ENCODE measurements at regions not wholly inside any gene's neighbourhood (a gene's known extent, or its start where the extent isn't known, plus 50 kb on each side); places are given as distances from the start of the nearest gene placed in this dataset.

DNA sequence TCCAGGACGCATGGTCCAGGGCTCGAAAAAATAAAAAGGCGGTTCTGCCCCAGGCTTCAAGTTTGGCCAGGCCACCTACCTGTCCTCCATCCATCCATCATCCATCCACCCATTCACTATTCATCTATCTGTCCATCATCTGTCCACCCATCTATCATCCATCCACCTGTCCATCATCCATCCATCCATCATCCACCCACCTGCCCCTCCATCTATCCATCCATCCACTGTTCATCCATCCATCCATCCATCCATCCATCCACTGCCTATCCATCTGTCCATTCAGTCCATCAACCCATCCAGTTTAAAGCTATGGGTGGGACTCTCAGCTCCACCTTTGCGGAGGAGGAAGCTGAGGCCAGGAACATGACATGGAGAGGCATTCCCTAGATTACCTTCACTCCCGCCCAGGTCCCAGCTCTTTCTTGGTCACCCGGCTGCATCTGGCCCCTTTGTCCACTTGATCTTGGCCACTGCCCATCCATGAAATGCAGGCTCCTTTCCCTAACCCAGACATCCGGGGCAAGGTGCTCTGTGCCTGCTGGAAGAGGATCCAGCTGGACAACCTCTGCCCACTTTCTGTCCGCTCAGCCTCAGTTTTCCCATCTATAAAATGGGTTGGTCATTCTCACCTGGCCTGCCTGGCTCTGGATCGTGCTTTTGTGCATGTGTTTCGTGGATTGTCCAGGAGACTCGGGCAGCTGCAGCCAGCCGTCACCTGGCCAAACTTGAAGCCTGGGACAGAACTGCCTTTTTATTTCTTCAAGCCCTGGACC, 236.0 kb upstream of the CIBAR2 start:
- DNase-seq, result no peak

GRCh38 chr16:85348911-85349334, 236.7 kb upstream of the CIBAR2 start:
- DNase-seq, result no peak

GRCh38 chr16:85349365-85350145, 237.3 kb upstream of the CIBAR2 start:
- DNase-seq, result no peak

DNA sequence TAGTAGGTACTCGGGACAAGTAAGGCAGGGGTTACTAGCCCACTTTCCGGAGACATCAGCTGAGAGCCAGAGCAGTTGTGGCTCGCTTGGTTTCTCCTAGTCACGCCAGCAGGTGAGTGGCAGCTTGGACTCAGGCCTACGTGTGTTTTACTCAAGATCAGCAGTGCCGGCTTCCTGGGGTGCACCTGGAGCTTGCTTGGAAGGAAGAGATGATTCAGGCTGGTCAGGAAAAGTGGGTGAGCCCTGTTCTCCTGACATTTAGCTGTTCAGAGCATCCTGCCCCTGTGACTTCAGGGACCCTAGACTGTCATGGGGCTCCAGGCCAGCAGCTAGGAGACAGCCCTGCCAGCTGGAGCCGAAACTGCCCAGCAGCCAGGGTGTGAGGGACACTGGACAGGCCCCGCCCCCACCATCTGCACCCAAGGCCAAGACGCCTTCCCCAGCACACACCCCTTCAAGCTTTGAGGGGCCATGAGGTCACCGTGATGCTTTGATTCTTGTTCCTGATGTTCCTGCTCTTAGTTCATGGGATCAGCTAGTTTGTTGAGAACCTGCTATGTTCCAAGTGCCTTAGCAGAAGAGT, 238.0 kb upstream of the CIBAR2 start:
- no peak for DNase-seq

- no peak for DNase-seq
Observed at GRCh38 chr16:85350973-85351372, 238.7 kb upstream of the CIBAR2 start.

GRCh38 chr16:85353013-85353412, 240.7 kb upstream of the CIBAR2 start:
- no peak for DNase-seq

- no peak for DNase-seq
Observed at GRCh38 chr16:85353839-85354685, 241.8 kb upstream of the CIBAR2 start.

DNA sequence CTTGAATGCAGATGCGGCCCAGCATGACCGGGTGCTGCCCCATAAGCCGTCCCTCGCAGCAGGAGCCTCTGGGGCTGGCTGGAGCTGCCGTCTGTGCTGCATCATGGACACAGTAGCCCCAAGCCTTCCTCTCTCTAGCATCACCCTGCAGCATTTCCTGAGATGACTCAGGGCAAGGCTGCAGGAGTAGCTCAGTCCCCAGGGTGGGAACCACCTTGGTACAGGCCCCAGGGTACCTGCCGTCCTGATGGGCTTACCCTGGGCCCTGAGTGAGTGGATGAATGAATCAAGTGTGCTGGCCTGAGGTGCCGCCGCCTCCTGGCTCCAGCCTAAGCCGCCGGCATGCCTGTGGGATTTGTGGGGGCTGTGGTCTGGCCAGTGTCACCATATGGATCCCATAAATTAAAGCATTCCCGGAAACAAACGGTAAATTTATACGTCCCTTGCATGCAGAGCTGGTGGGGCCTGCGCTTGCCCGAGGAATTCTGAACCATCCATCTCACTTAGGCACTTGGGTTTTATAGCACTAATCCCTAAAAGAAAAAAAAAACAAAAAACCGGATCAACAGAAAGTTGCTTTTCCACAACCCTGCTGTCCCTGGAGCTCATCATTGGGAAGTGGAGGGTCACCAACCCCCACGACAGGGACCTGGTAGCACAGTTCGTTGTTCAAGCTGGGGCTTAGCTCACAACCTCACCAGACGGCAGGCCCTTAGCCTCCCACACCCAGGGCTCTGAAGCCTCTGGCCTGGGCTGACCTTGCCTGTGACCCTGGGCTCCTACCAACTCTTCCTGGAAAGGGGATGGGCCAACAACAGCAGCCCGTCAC, 242.6 kb upstream of the CIBAR2 start:
- DNase-seq, result no peak

- DNase-seq, result no peak
Observed at GRCh38 chr16:85355515-85355837, 243.2 kb upstream of the CIBAR2 start.

DNA sequence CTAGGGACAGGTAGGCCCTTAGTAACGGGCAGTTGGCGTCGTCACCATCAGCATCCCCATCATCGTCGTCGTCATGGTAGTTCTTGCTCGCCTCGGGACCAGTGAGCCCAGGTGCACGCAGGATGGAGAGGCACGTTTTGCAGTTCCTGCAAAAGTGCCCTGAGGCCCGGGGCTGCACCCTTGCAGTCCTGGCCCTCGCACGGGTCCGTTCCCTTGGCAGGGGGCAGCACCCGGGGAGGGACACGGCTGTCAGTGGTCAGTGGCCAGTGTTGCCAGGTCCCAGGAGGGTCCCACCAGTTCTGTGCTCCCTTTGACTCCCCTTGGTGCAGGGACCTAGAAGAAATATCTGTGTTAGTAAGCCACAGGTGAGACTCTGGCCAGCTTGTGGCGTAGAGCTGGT, 243.9 kb upstream of the CIBAR2 start:
- no peak for DNase-seq

GRCh38 chr16:85357323-85357722, 245.1 kb upstream of the CIBAR2 start:
- no peak for DNase-seq

- no peak for DNase-seq
Observed at GRCh38 chr16:85357924-85358505, 245.7 kb upstream of the CIBAR2 start.

- DNase-seq, result no peak
Observed at GRCh38 chr16:85358704-85359146, 246.5 kb upstream of the CIBAR2 start.

DNA sequence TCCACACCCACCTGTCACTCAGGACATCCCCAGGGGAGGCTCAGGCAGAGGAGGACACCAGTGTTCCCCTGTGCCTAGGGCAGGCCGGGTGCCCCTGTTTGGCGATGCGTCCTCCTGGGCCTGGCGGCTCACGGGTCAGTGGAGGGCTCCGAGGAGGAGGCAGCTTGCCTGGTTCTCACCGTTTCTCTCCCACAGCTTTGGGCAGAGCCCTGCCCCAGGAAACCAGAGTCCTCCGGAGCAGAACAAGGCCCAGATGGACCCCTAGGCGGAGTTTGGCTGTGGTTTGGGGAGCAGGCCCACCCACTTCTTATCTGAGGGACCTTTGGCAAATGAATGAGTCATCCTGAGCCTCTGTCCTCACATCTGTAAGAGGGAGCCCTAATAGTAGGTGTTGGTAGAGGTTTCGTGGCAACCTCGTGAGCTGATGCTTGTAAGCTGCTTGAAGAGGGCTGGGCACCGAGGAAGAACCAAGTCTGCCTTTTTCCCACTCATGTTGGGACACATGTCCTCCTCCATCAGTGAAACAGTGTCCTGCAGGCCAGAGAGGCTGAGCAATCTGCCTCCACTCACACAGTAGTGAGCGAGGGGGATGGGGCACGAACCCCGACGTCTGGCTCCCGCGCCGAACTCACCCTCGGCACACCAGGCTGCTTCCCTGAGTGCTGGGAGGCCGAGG, 247.0 kb upstream of the CIBAR2 start:
- DNase-seq, result no peak

GRCh38 chr16:85360323-85361277, 248.3 kb upstream of the CIBAR2 start:
- no peak for DNase-seq

DNA sequence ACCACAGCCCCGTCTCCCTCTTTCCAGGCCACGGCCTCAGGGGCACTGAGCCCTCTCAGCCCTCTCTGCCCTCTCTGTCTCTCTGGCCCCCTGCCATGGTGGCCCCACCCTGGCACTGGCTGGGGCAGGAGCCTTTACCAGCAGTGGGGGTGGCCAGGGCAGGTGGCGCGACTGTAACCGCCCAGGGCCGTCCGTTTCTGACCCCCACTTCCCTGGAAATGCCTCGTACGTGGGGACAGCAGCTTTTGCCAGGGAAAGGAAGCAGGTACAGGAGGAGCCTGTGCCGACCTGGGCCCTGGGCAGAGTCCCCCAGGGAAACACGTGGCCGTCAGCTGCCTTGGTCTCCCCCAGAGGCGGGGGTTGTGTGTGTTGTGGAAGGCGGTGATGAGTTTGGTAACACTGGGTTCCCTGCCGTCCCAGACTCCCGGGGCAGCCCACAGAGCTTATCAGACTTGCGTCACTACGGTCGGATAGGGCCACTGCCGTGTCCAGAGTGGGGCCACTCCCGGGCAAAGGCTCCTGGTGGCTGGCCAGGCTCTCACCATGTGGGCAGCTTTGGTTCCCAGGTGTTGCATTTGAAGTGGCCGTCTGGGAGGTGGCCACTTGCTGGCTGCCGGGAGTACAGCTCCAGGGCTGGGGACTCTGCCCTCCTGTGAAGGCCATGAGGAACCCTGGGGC, 249.3 kb upstream of the CIBAR2 start:
- no peak for DNase-seq

GRCh38 chr16:85362443-85362842, 250.2 kb upstream of the CIBAR2 start:
- DNase-seq, result no peak

DNA sequence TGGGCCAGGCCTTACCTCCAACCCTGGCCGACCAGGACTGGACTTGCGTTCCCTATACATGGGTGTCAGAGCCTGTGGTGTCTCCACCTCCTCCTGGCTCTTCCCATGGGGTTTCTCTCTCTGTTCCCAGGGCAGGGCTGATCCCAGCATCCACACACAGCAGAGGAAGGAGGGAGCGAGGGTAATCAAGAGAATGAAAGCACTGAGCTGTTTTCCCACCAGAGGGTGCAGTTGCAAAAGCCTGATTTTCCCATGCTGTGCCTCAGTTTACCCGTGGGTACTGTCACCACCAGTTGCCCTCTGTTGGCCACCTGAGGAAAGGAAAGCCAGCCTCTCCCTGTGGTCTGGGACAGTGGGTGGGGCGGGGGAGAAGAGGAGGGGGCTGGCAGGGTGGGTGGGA, 249.7 kb upstream of the GSE1 start:
- DNase-seq, result no peak

DNA sequence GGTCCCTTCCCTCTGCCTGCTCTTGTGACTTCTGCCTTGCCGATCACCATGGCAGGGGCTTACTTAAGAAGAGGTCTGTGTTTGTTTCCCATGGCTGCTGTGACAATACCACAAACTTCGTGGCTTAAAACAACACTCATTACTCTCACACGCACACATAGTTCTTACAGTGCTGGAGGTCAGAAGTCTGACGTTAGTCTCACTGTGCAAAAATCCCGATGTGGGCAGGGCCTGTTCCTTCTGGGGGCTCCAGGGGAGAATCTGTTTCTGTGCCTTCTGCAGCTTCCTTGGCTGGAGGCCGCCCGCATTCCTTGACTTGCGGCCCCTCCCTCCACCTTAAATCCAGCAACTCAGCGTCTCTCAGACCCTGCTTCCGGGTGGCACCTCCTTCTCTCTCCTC, 249.2 kb upstream of the GSE1 start:
- DNase-seq, result no peak

All from AML-193 (cell line).